NCI-H774 (cell line): ENCODE measurements at regions not wholly inside any gene's neighbourhood (a gene's known extent, or its start where the extent isn't known, plus 50 kb on each side); places are given as distances from the start of the nearest gene placed in this dataset.
"Not testable (repeated sequence)": the region's sequence is repeated elsewhere in the genome, so short reads cannot be mapped to it uniquely, and the experiment has no call there.

Experiments
- DNase-seq: peaks from one replicate; lab custom pipeline; 2025; lab: John Stamatoyannopoulos, UW

DNA sequence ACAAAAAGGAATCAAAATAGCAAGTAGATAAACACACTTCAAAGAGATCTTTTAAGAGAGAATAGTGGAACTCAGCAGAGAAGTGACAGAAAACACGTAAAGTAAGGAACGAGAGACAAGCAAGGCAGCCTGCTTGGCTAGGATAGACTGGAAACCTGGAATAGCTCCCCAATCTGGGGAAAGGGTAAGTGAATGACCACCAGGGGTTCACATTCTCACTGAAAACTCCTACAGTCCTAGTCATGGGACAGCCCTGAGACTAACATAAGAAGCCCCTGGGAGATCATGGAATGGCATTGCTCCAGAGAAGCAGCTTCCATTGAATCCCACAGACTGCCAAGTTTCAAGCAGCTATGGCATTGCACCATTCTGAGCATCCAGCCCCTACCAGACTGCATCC, 363.6 kb upstream of the ARPP21 start:
- no peak for DNase-seq

DNA sequence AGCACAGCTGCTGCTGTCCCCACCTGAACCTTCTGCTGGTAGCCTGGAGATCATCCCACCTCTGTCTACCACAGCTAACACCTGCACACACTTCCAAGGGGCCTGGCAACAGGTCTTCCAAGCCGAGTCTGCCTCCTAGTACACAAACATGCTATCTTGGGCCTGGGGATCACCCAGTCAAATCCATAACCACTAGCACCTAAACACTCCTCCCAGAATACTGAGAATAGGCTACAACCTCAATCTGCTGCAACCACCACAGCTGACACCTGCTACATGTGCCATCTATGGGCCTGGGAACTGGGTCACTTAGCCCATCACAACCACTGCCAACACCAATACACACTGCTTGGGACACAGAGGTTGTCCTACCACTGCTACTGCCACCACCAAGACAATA, 362.8 kb upstream of the ARPP21 start:
- DNase-seq, result no peak

DNA sequence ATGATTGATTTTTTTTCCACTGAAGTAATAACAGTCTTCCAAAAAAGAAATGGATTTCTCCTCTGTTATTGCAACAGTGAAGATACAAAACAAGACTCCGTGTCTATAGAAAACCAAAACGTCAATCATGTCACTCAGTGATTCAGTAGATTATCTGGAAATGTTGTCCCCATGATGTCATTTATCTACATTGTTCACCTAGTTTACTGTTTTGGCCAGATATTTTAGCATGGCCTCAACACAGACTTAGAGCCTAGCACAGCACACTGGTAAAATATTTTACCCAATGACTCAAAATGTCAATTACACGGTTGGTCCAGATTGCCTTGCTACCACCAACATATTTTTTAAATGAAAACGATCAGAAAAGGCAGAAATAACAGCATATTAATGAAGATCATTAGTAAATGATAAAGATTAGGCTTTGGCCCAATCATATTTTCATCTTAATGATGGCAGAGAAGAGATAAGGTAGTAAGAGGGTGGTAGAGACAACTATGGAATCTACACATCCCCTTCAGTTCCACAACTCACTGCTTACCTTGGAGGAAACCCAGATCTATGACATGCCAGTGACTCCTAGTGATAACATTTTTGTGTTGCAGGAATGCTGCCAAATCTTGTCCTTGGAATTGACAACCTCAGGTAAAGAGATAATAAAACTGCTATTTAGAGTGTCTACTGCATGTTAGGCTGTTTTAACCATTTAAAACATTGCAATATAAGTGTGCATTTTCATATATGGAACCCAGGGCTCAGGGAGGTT, 347.7 kb upstream of the ARPP21 start:
- DNase-seq, result no peak

DNA sequence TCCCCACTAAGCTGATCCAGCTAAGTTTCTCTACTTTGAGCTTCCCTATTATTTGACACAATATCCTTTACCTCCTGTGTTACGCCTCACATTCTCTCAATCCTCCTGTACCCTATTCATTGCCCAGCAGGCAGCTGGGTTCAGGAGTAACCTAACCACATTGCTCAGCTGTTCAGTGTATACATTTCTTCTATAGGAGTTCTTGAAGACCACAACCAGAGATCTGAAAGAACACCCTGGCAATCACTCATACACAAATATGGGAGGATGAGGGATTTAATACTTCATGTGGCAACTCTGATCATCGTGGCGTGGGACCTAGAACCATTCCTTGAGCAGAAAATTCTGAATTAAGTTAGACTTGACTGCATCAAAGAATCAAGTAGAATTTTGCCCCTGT, 346.8 kb upstream of the ARPP21 start:
- DNase-seq, result no peak

DNA sequence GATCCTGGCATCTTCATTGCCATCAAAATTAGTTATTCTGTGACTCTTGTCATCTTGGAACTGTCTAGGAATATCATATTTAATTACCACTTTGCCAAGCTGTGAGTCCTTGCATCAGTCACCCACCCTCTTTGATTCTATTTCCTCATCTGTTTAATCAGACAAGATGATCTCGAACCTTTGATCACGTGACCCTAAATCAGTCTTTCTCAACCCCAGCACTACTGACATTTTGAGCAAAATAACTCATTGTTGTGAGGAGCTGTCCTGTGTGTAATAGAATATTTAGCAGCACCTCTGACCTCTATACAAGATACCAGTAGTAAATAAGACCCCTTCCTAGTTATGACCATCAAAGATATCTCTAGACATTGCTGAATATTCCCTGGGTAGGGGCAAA, 343.4 kb upstream of the ARPP21 start:
- no peak for DNase-seq

DNA sequence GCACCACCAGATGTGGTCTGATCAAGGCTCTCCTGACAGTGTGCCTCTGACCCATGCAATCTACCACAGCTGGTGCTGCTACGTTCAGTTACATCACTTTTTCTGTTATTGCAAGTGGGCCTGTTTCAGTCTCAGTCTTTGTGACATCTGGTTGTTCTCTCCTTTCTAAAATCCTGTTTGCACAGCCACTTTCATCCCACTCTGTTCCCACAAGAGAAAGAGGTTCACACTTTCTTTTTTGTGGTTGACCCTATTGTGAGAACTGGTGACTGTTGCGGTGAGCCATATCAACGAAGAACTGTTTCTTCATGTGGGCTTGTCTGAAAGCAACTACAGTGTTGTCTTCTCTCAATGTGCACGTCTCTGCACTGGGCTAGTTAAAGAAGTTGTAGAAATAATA, 342.8 kb upstream of the ARPP21 start:
- no peak for DNase-seq

DNA sequence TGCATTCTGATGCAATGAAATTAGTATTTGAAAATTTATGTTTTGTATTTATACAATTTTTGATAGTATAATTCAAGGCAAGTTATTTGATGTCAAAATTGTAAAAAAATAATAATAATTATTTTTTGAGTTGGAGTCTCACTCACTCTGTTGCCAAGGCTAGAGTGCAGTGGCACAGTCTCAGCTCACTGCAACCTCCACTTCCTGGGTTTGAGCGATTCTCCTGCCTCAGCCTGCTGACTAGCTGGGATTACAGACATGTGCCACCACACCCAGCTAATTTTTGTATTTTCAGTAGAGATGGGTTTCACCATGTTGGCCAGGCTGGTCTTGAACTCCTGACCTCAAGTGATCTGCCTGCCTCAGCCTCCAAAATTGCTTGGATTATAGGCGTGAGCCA, 342.4 kb upstream of the ARPP21 start:
- not testable (repeated sequence) for DNase-seq

DNA sequence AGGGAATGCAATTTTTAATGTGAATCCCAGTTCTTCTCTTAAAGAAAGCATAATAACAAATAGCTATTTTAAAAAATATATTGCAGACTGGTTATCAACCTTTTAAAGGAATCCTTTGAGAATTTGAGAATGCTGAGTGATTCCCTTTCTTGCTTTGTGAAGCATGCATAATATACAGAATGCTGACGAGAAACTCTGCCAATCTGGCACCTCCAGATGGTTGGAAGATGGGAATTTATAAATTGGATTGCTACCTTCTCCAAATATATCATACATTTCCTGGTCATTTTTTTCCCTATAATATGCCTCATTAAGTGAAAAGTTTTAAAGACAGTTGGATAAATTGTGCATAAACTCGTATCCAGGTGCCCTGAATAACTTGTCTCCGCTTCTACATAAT, 333.9 kb upstream of the ARPP21 start:
- no peak for DNase-seq

DNA sequence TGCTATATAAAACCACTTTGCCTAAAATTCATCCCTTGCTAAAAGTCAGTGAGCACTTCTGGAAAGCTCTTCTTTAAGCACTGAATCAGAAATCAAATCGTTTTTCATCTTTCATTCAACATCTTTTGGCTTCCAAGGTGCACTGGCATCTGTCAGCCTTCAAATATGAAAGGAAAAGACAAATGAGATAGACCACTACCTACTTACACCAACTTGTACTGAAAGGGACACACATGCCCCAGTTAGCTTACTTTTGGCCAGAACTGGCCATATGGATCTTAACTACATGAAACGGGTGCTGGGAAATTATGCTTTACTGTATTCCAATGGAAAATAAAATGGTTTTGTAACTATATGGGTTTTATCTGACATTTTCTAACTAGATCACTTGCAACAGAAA, 332.0 kb upstream of the ARPP21 start:
- DNase-seq, result no peak

DNA sequence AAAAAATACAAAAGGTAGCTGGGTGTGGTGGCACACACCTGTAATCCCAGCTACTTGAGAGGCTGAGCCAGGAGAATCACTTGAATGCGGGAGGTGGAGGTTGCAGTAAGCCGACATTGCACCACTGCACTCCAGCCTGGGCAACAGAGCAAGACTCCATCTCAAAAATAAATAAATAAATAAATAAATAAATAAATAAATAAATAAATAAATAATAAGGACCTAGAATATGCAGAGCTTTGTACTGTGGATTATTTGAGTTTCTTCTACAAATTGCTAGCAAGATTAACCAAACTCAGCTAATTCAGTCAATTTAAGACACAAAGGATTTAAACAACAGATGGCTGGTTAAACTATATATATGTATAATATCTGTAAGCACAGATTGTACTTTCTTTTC, 322.5 kb upstream of the ARPP21 start:
- not testable (repeated sequence) for DNase-seq

DNA sequence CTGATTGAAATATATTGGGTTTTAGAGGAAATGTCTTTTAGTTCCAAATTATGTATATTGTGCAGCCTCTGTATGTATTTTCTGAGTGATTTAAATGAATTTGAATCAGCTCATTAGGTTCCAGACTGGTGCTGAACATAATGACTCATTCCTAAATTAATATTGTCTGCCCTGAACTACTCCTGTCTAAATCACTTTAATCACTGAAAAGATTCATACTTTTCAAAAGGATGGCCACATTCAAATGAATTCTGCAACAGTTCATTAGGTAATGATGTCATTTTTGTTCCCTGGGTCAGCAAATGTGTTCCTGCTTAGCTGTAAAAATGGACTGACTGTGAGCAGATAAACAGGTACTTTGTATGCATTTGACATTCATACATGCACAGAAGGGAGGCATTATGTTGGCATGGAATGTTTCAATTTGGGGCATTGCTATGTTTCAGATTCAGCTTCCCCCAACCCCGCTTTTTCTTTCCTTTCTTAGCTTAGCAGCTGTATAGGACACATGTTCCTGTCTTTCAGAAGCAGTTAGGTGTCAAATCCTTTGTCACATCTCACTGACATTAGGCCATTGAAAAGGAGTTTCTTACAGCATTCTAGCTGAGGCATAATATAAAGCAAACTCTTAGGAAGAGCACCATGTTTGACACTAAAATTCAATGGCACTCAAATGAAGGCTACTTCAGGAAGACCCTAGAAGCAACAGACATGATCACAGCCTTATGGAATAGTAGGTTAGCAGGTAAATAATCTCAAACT, 318.5 kb upstream of the ARPP21 start:
- DNase-seq, result no peak

DNA sequence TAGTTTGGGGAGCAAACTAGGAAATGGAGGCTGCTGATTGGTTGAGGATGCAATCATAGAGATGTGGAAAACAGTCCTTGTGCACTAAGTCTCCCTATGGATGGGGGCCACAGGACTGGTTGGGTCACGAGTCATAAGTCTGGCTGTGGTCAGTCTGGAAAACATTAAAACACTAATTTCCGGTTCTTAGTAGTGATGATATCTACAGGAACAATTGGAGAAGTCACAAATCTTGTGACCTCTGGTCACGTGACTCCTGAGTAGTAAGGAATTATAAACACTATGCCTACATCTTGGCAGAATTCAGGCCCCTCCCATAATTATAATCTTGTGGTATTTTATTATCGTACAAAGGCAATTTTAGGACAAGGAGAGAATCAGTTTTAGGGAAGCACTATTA, 317.3 kb upstream of the ARPP21 start:
- no peak for DNase-seq

DNA sequence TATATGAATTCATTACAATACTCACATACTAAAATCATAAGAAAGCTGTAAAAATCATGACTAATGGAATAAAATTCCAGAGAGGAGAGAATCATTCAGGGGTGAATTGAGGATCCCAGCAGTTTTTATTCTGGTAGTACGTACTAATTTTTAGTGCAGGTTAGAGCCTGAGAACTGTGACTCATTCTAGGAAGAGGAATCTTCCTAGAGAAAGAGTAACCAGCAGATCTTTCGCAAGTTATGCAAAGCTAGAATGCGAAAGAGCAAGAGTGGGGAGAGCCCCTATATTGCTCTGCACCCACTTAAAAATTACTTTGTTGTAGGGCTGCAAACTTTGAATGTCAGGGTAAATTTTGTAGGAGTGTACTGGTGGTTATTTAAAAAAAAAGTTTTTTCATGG, 303.6 kb upstream of the ARPP21 start:
- DNase-seq, result no peak

DNA sequence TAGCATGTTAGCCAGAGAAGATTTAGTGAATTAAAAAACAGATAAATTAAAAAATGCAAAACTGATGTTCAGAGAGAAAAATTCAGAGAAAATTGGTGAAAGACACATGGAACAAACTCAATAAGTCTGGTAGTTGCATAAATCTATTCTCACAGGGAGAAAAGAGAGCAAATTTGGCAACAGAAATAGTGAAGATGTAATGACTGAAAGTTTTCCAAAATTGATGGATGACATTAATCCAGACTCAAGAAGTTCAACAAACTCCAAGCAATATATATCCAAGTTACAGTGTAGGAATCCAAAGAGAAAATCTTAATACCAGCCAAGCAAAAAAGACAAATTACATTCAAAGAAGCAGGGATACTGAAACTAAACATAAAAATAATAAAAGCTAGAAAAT, 302.7 kb upstream of the ARPP21 start:
- no peak for DNase-seq

DNA sequence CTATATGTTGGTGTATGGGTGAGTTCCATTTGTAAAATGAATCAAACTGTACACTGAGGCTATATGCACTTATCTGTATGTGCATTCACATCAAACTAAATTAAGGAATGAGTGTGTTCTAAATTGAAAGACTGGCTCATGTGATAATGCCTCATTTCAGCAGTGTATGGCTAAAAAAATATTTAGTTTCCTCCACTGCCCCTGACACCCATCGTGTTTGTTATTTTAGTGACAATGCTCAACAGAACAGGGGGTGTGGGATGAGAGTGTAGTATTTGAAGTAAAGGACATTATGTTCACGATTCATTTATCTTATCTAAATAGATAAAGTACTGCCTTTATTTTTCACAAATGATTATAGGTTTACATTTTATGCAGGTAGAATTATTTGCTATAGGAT, 301.1 kb upstream of the ARPP21 start:
- DNase-seq, result no peak

DNA sequence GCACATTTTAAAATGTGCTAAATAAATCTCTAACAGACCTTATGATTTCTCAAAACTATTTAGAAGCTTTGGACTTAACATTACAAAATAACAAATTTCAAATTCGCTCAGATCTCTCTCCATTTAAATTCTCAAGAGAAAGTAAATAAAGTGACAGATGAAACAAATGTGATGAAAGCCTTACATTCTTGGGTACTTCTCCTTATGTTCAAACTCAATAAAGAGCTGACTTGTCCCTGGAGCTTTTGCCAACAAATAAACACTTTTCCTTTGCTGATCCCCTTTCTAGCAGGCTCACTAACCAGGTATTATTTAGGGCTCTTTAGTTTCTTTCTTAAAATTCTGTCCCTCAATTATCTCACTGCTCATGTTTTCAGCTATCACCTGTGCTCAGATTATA, 259.1 kb upstream of the ARPP21 start:
- DNase-seq, result no peak

DNA sequence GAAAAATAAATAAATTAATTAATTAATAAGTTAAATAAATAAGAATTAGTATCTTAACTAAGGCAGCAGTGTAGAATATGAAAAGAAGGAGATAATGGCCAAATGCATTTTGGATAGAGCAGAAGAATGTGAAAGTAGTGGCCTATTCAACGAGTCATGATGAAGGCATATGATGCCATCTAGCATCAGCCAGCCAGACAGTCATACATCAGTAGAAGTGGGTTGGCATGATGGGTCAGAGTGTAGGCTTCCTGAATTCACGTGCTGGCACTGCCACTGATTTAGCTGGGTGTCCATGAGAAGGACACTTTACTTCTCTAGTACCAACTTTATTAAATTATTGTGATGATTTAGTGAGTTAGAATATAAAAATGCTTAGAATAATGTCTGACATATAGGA, 256.1 kb upstream of the ARPP21 start:
- no peak for DNase-seq

DNA sequence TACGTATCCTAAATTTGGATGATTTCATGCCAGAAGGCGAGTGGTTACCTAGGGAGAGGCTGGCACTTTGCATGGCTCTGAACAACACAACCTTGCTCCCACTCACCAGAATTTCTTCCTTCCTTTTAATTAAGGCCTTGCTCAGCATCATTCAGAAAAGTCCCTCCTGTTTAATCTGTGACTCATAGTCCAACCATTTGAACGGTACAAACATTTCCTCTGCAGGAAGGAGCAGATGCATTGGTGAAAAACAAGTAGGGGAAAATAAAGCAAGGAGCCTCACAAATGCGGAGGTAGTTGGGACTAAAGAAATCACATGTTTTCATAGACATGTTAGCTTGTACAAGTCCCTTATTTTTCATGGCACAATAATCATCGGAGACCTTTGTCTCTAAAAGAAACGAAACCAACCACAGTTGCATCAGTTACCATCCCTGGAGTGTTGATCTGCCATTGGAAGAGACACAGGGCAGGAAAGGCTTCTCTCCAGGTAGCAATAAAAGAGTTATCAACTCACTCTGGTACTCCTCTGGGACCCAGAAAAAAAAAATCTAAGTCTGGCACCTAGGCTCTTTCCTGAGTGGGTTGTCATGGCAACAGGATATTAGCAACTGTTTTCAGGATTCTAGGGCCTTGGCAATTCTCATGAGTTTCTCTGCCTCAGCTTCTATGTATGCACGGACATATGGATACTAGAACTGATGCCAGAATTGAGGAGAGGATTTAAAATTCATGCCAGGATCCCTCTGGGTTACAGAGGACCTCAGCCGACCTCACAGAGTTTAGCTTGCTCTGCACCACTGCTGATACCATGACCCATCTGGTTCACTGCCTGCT, 255.4 kb upstream of the ARPP21 start:
- DNase-seq, result no peak

DNA sequence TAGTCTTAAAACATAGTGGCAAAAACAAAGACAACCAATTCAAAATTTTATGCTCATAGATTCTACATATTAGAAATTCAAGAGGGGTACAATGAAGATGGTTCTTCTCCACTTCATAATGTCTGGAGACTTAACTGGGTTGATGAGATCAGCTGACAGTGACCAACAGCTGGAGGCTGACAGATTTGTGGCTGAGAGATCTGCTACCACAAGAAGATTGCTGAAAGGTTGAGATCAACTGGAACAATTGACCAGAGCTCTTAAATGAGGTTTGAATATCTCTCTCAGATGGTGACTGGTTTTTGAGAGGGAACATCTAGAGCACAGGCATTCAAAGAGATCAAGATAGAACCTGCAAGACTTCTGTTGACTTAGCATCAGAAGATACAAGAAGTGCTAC, 254.1 kb upstream of the ARPP21 start:
- DNase-seq, result no peak

DNA sequence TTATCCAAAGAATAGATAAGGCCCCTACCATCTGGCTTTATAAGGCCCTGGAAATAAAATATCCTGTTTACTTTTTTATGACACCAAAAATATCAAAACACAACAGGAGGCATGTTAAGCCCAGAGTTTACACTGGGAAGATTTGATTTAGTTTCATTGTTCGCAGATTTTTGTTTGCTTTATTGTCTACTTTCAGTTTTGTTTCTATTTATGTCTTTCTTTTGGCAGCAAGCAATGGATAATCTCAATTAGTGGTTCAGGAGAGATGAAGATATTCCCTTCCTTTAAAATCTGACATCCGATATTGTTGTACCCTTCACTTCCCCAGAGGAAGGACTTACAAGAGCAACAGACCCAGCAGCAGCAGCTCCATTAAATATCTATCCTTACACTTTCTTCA, 249.4 kb upstream of the ARPP21 start:
- DNase-seq, result no peak

DNA sequence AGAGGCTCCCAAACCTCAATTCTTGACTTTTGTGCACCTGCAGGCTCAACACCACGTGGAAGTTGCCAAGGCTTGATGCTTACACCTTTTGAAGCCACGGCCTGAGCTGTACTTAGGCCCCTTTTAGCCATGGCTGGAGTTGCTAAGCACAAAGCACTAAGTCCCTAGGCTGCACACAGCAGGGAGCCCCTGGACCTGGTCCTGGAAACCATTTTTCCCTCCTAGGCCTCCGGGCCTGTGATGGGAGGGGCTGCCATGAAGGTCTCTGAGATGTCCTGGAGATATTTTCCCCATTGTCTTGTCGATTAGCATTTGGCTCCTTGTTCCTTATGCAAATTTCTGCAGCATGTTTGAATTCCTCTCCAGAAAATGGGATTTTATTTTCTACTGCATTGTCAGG, 247.1 kb upstream of the ARPP21 start:
- DNase-seq, result no peak

DNA sequence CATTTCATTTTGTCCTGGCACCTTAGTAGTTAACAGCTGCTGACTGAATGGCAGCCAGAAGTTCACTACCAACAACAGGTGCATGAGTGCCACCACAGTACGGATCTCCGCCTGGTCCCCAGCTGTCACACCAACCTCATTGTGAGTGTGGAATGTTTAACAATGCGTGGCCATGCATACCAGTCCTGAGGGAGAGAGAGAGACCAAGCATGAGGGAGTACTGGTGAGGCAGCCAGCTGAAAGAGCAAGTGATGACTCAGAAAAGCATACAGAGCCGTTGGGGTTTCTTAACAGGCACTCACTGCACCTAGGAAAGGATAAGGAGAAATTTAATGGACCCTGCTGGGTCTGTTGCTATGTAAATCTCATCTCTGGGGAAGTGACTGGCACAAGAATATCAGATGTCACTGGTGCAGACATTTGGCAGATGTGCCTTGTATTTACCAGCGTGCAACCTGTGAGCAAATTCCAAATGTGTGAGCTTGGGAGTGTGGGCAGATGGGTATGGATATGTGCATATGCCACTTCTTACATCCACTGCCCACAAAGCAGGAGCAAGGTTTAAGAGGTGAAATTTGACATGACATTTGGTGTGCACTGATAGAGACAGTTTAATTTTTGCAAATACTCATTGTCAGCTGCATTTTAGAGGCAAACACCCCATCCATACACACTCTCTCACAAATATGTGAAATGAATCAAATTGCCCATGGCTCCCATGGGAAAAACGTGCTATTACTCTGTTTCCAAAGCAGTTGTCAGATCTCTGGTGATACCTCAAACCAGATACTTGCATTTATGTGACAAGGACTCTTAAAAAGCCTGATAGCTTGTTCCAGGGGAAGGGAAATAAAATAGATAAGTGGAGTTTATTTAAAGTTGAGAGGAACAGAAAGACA, 245.2 kb upstream of the ARPP21 start:
- no peak for DNase-seq
